ENCODE measurements at regions not wholly inside any gene's neighbourhood (a gene's known extent, or its start where the extent isn't known, plus 50 kb on each side); places are given as distances from the start of the nearest gene placed in this dataset.

DNA sequence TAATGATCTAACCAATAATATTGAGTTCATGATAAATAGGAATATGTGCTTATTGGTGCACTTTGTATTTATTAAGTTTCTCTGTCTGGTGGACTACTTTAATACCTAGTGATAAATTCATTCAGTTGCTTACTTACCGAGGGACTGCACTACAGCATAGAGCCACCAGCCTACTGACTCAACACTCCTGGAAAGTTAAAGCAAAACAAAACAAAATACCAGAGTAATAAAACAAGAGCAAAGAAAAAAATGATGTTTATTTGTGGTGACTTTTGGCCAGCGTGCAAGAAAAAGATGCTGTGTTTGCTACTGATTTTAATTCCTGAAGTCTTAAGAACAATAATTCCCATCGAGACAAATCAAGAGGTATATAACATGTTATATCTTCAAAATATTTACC is 586.3 kb downstream of the PLA2G4A start:
- POLR2A ChIA-PET, result no interaction called here
- DNase-seq (ENCODE audit: low read depth in 1 of 2, low spot score in 1 of 2) (no peak), FAIRE-seq (no peak), ATAC-seq (no peak)
- Histone ChIP-seq H3K27ac (no peak overlapping the region), H3K4me3 (no peak overlapping the region), H3K9me3 (no peaks in the 10 kb centered on the region), H3K4me1 (no peaks in the 10 kb centered on the region), H3K4me2 (no peak overlapping the region)
- CTCF ChIA-PET, result no interaction called here
- 43% methylated on average over 3 of the region's 3 CpGs for WGBS (ENCODE audit: missing lambda C conversion rate)
- TF ChIP-seq ZC3H11A (IDR thresholded peaks at IDR 0.05) (no peak), HDAC2 (IDR thresholded peaks at IDR 0.05) (no peak), CHD2 (IDR thresholded peaks at IDR 0.05; ENCODE audit: low read length, partially characterized antibody) (no peak), CEBPB (IDR thresholded peaks at IDR 0.05) (no peak), HEYL (CRISPR knock-in tag; IDR thresholded peaks at IDR 0.05) (no peak), CBX8 (IDR thresholded peaks at IDR 0.05) (no peak), JUN (IDR thresholded peaks at IDR 0.05) (no peak), RAD21 (conservative IDR thresholded peaks at IDR 0.05 in 1 of 2, IDR thresholded peaks at IDR 0.05 in 1 of 2) (no peak), MAZ (IDR thresholded peaks at IDR 0.05; ENCODE audit: borderline replicate concordance, low read depth, low read length) (no peak), NR3C1 (IDR thresholded peaks at IDR 0.05) (no peak), JUNB (IDR thresholded peaks at IDR 0.05) (no peak), ATOH8 (CRISPR knock-in tag; IDR thresholded peaks at IDR 0.05; ENCODE audit: low read depth) (no peak), ZNF302 (CRISPR knock-in tag; IDR thresholded peaks at IDR 0.05) (no peak), CHD4 (IDR thresholded peaks at IDR 0.05; ENCODE audit: borderline replicate concordance) (no peak), RCOR1 (IDR thresholded peaks at IDR 0.05; ENCODE audit: low read depth, low read length) (no peak), KDM5A (IDR thresholded peaks at IDR 0.05) (no peak), EP300 (IDR thresholded peaks at IDR 0.05) (no peak)
- TF ChIP-seq, protein P1, sequence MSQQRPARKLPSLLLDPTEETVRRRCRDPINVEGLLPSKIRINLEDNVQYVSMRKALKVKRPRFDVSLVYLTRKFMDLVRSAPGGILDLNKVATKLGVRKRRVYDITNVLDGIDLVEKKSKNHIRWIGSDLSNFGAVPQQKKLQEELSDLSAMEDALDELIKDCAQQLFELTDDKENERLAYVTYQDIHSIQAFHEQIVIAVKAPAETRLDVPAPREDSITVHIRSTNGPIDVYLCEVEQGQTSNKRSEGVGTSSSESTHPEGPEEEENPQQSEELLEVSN (IDR thresholded peaks at IDR 0.05; ENCODE audit: borderline replicate concordance, low read depth), result no peak
- TF ChIP-seq, protein P2, sequence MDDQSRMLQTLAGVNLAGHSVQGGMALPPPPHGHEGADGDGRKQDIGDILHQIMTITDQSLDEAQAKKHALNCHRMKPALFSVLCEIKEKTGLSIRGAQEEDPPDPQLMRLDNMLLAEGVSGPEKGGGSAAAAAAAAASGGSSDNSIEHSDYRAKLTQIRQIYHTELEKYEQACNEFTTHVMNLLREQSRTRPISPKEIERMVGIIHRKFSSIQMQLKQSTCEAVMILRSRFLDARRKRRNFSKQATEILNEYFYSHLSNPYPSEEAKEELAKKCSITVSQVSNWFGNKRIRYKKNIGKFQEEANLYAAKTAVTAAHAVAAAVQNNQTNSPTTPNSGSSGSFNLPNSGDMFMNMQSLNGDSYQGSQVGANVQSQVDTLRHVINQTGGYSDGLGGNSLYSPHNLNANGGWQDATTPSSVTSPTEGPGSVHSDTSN (IDR thresholded peaks at IDR 0.05), result no peak
- TF ChIP-seq, protein P3, sequence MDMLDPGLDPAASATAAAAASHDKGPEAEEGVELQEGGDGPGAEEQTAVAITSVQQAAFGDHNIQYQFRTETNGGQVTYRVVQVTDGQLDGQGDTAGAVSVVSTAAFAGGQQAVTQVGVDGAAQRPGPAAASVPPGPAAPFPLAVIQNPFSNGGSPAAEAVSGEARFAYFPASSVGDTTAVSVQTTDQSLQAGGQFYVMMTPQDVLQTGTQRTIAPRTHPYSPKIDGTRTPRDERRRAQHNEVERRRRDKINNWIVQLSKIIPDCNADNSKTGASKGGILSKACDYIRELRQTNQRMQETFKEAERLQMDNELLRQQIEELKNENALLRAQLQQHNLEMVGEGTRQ (IDR thresholded peaks at IDR 0.05), result no peak

DNA sequence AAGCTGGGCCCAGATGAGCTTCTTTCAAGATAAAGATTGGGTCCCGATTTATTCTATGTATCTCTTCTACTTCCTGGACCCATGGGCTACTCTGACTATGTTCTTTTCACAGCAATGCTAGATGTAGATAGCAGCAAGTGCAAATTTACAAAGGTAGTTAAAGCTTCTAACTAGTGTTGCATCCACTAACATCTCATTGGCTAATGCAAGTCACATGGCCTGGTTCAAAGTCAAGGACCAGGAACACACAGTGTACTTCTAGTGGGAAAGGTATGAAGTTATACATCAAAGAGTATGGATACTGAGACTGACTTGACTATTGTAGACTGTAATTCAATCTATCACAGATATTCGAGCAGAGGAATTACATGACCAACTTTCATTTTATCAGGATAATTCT is 588.8 kb downstream of the PLA2G4A start:
- Histone ChIP-seq H3K4me3 (no peak overlapping the region), H3K27ac (no peak overlapping the region), H3K4me1 (no peaks in the 10 kb centered on the region), H3K9me3 (no peaks in the 10 kb centered on the region), H3K4me2 (no peak overlapping the region)
- TF ChIP-seq, protein P2 (IDR thresholded peaks at IDR 0.05), result no peak
- TF ChIP-seq CEBPB (IDR thresholded peaks at IDR 0.05) (no peak), RARB (CRISPR knock-in tag; IDR thresholded peaks at IDR 0.05) (no peak), ZSCAN20 (CRISPR knock-in tag; IDR thresholded peaks at IDR 0.05) (no peak), FOSL2 (IDR thresholded peaks at IDR 0.05) (no peak), FOSL2 (CRISPR knock-in tag; IDR thresholded peaks at IDR 0.05) (no peak), NPAS2 (CRISPR knock-in tag; IDR thresholded peaks at IDR 0.05; ENCODE audit: borderline replicate concordance) (no peak), HOXB13 (CRISPR knock-in tag; IDR thresholded peaks at IDR 0.05; ENCODE audit: low read depth) (no peak), MAFK (IDR thresholded peaks at IDR 0.05; ENCODE audit: partially characterized antibody) (no peak), FOXS1 (CRISPR knock-in tag; IDR thresholded peaks at IDR 0.05) (no peak)
- TF ChIP-seq, protein P4, sequence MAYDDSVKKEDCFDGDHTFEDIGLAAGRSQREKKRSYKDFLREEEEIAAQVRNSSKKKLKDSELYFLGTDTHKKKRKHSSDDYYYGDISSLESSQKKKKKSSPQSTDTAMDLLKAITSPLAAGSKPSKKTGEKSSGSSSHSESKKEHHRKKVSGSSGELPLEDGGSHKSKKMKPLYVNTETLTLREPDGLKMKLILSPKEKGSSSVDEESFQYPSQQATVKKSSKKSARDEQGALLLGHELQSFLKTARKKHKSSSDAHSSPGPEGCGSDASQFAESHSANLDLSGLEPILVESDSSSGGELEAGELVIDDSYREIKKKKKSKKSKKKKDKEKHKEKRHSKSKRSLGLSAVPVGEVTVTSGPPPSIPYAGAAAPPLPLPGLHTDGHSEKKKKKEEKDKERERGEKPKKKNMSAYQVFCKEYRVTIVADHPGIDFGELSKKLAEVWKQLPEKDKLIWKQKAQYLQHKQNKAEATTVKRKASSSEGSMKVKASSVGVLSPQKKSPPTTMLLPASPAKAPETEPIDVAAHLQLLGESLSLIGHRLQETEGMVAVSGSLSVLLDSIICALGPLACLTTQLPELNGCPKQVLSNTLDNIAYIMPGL (CRISPR knock-in tag; IDR thresholded peaks at IDR 0.05; ENCODE audit: borderline replicate concordance), result no peak
- TF ChIP-seq, protein P1 (IDR thresholded peaks at IDR 0.05; ENCODE audit: borderline replicate concordance, low read depth), result no peak
- TF ChIP-seq, protein P3 (IDR thresholded peaks at IDR 0.05), result no peak
- WGBS (ENCODE audit: missing lambda C conversion rate), result 22% methylated on average over 2 of the region's 2 CpGs
- no peak for DNase-seq (ENCODE audit: low read depth in 1 of 2, low spot score in 1 of 2)
- POLR2A ChIA-PET, result no interaction called here
- no peak for ATAC-seq
- no peak for FAIRE-seq
- CTCF ChIA-PET, result no interaction called here

Data from A549 (cell line).